Right lobe of liver (tissue), 6 donors: ENCODE measurements at regions not wholly inside any gene's neighbourhood (a gene's known extent, or its start where the extent isn't known, plus 50 kb on each side); places are given as distances from the start of the nearest gene placed in this dataset.

Source experiments
- ATAC-seq, 4 donors: fragments of 200-7000 bp; cut with Tn5 transposase; one replicate each; pipeline ENCODE4 v1.9.1; 2020; ENCODE audit warnings: mild to moderate bottlenecking in 4 of 4, moderate library complexity in 4 of 4
- DNase-seq, 3 donors: peaks; one replicate each; pipeline ENCODE4 v3.0.0-alpha.2; 2020
- H3K27ac ChIP-seq, 3 donors: fragments of 200-600 bp; one replicate each; pipeline ENCODE4 v1.8.0; 2022
- H3K27me3 ChIP-seq, 2 donors: fragments of 200-600 bp; one replicate each; pipeline ENCODE4 v1.8.0; 2022
- H3K36me3 ChIP-seq, 4 donors: fragments of 200-600 bp; sonication (generic) in 1 of 4; one replicate each; pipeline versions ENCODE4 v1.5.1 to v1.8.0; 2017 to 2022; ENCODE audit warnings: control low read depth in 1 of 4
- H3K4me1 ChIP-seq, 4 donors: fragments of 200-600 bp; sonication (generic) in 1 of 4; one replicate each; pipeline versions ENCODE4 v1.5.1 to v1.8.0; 2017 to 2022; ENCODE audit warnings: control low read depth in 1 of 4
- H3K4me3 ChIP-seq, 3 donors: fragments of 200-600 bp; one replicate each; pipeline ENCODE4 v1.8.0; 2022
- H3K9me3 ChIP-seq, 4 donors: fragments of 200-600 bp; sonication (generic) in 1 of 4; one replicate each; pipeline versions ENCODE4 v1.5.1 to v1.8.0; 2017 to 2022; ENCODE audit warnings: control low read depth in 1 of 4
- POLR2A ChIP-seq: fragments of 450-650 bp; IDR thresholded peaks from one replicate; pipeline ENCODE4 v1.6.1; 2017; ENCODE audit warnings: antibody characterized with exemption, mild to moderate bottlenecking
- WGBS: methylation state at CpG from one replicate; pipeline ENCODE4 v1.1.6; 2018; ENCODE audit warnings: low coverage, low lambda C conversion rate; ENCODE audit not compliant: insufficient coverage; ENCODE audit errors: missing lambda C conversion rate; 5-methylcytosine and 5-hydroxymethylcytosine counted together
- intact Hi-C, 2 donors: fragments of 100-400 bp; cut with DNase I; formaldehyde crosslinking; loops; one replicate each; pipeline versions ENCODE4 v1.11.2 to v1.14.1; 2022
- TF ChIP-seq, protein P1 (sequence below), 4 donors: fragments of 200-600 bp in 3 of 4; fragments of 450-650 bp in 1 of 4; IDR thresholded peaks; one replicate each; pipeline versions ENCODE4 v1.5.1 to v1.8.0; 2016 to 2022; ENCODE audit warnings: antibody characterized with exemption in 4 of 4, mild to moderate bottlenecking in 2 of 4
- donor health status: DM: no; HTN: yes; CAD: no.
- donor health status: DM: no; HTN: no; CAD: no.
- donor health status: DM: no; HTN: no; CAD: no.
- donor health status: DM: no; HTN: yes; CAD: no.
- donor health status: DM: no; HTN: yes; CAD: no.

GRCh38 chr22:49081926-49082325, 745.7 kb downstream of the BRD1 start:
- no peak overlapping the region for H3K4me3 ChIP-seq
- no peaks in the 10 kb centered on the region for H3K9me3 ChIP-seq
- ATAC-seq (no peak), DNase-seq (no peak)
- H3K27me3 ChIP-seq, result no peaks in the 10 kb centered on the region
- intact Hi-C loops, result no loop called here
- H3K27ac ChIP-seq, result no peak overlapping the region
- H3K36me3 ChIP-seq, result no peaks in the 10 kb centered on the region
- H3K4me1 ChIP-seq, result no peaks in the 10 kb centered on the region
- TF ChIP-seq, protein P1, sequence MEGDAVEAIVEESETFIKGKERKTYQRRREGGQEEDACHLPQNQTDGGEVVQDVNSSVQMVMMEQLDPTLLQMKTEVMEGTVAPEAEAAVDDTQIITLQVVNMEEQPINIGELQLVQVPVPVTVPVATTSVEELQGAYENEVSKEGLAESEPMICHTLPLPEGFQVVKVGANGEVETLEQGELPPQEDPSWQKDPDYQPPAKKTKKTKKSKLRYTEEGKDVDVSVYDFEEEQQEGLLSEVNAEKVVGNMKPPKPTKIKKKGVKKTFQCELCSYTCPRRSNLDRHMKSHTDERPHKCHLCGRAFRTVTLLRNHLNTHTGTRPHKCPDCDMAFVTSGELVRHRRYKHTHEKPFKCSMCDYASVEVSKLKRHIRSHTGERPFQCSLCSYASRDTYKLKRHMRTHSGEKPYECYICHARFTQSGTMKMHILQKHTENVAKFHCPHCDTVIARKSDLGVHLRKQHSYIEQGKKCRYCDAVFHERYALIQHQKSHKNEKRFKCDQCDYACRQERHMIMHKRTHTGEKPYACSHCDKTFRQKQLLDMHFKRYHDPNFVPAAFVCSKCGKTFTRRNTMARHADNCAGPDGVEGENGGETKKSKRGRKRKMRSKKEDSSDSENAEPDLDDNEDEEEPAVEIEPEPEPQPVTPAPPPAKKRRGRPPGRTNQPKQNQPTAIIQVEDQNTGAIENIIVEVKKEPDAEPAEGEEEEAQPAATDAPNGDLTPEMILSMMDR (IDR thresholded peaks at IDR 0.05), result no peak
- no peak for TF ChIP-seq POLR2A
- WGBS, result 54% methylated on average over 10 of the region's 10 CpGs

- no peaks in the 10 kb centered on the region for H3K4me1 ChIP-seq
- no peak for ATAC-seq
- no peak for DNase-seq
- intact Hi-C loops, result no loop called here
- 84% methylated on average over 4 of the region's 12 CpGs for WGBS
- H3K27me3 ChIP-seq, result no peaks in the 10 kb centered on the region
- no peak for TF ChIP-seq POLR2A
- TF ChIP-seq, protein P1 (IDR thresholded peaks at IDR 0.05), result no peak
- H3K27ac ChIP-seq, result no peak overlapping the region
- H3K9me3 ChIP-seq, result no peaks in the 10 kb centered on the region
- no peak overlapping the region for H3K4me3 ChIP-seq
- no peaks in the 10 kb centered on the region for H3K36me3 ChIP-seq
These were observed 746.4 kb downstream of the BRD1 start for GRCh38 chr22:49081261-49081666.

- TF ChIP-seq, protein P1 (IDR thresholded peaks at IDR 0.05), result no peak
- TF ChIP-seq POLR2A, result no peak
- intact Hi-C loops, result no loop called here
- Histone ChIP-seq H3K4me1 (no peaks in the 10 kb centered on the region), H3K27ac (no peak overlapping the region), H3K27me3 (no peaks in the 10 kb centered on the region), H3K9me3 (no peaks in the 10 kb centered on the region), H3K36me3 (no peaks in the 10 kb centered on the region), H3K4me3 (no peak overlapping the region)
- no peak for ATAC-seq
- DNase-seq, result no peak
- 33% methylated on average over 3 of the region's 14 CpGs for WGBS
These were observed 747.0 kb downstream of the BRD1 start for GRCh38 chr22:49080631-49081030.

- Histone ChIP-seq H3K4me3 (no peak overlapping the region), H3K9me3 (no peaks in the 10 kb centered on the region), H3K36me3 (no peaks in the 10 kb centered on the region), H3K27me3 (no peaks in the 10 kb centered on the region), H3K4me1 (no peaks in the 10 kb centered on the region), H3K27ac (no peak overlapping the region)
- WGBS, result no CpG with 5 or more reads among the region's 15 CpGs
- no peak for ATAC-seq
- TF ChIP-seq POLR2A, result no peak
- TF ChIP-seq, protein P1 (IDR thresholded peaks at IDR 0.05), result no peak
- no peak for DNase-seq
- intact Hi-C loops, result no loop called here
These were observed 747.8 kb downstream of the BRD1 start for GRCh38 chr22:49079743-49080500.
